HUES64 (cell line): ENCODE measurements at regions not wholly inside any gene's neighbourhood (a gene's known extent, or its start where the extent isn't known, plus 50 kb on each side); places are given as distances from the start of the nearest gene placed in this dataset.

Experiments
- H3K27ac ChIP-seq: 2 replicates; pipeline ENCODE4 v1.7.0; 2013; ENCODE audit warnings: low read depth, low read length, inconsistent platforms
- H3K27me3 ChIP-seq: 2 replicates; pipeline ENCODE4 v1.6.1; 2013; ENCODE audit warnings: mild to moderate bottlenecking, low read length; ENCODE audit not compliant: insufficient read depth
- H3K36me3 ChIP-seq: 2 replicates; pipeline ENCODE4 v1.6.1; 2013; ENCODE audit warnings: mild to moderate bottlenecking, low read length; ENCODE audit not compliant: insufficient read depth
- H3K4me1 ChIP-seq: 2 replicates; pipeline ENCODE4 v1.6.1; 2013; ENCODE audit warnings: mild to moderate bottlenecking, low read length, moderate library complexity; ENCODE audit not compliant: insufficient read depth
- H3K4me3 ChIP-seq: 2 replicates; pipeline ENCODE4 v1.5.1; 2013; ENCODE audit warnings: mild to moderate bottlenecking, low read length, moderate library complexity
- H3K9ac ChIP-seq: 2 replicates; pipeline ENCODE4 v1.6.1; 2013; ENCODE audit warnings: mild to moderate bottlenecking, low read depth, low read length
- H3K9me3 ChIP-seq: 2 replicates; pipeline ENCODE4 v1.6.1; 2013; ENCODE audit warnings: low read depth, low read length; ENCODE audit not compliant: insufficient read depth
- WGBS: fragments of 150-250, 120-280 bp; methylation state at CpG from one replicate; pipeline ENCODE4 v1.1.7; 2013; ENCODE audit warnings: missing lambda C conversion rate; 5-methylcytosine and 5-hydroxymethylcytosine counted together

GRCh38 chr5:176152191-176152929 is 85.9 kb upstream of the SIMC1 start:
- H3K36me3 ChIP-seq, result no peaks in the 10 kb centered on the region
- H3K9me3 ChIP-seq, result no peaks in the 10 kb centered on the region
- no peak overlapping the region for H3K4me3 ChIP-seq
- H3K27me3 ChIP-seq, result no peaks in the 10 kb centered on the region
- no peak overlapping the region for H3K27ac ChIP-seq
- WGBS, result 26% methylated on average over 13 of the region's 13 CpGs
- peaks cover 19% of the 10 kb centered on the region for H3K4me1 ChIP-seq
- no peak overlapping the region; the same call in 1 of the 2 replicates for H3K9ac ChIP-seq

- Histone ChIP-seq H3K27ac (no peak overlapping the region), H3K27me3 (no peaks in the 10 kb centered on the region), H3K9me3 (no peaks in the 10 kb centered on the region), H3K4me1 (peaks cover 19% of the 10 kb centered on the region), H3K36me3 (no peaks in the 10 kb centered on the region), H3K4me3 (no peak overlapping the region), H3K9ac (no peak overlapping the region; the same call in 1 of the 2 replicates)
- 64% methylated on average over 3 of the region's 3 CpGs for WGBS
Measured at GRCh38 chr5:176152930-176153311, 85.3 kb upstream of the SIMC1 start.

GRCh38 chr5:176153741-176154140 is 84.5 kb upstream of the SIMC1 start:
- 64% methylated on average over 10 of the region's 10 CpGs for WGBS
- Histone ChIP-seq H3K27ac (no peak overlapping the region), H3K4me1 (peaks cover 19% of the 10 kb centered on the region), H3K36me3 (no peaks in the 10 kb centered on the region), H3K9me3 (no peaks in the 10 kb centered on the region), H3K27me3 (no peaks in the 10 kb centered on the region), H3K4me3 (no peak overlapping the region), H3K9ac (no peak overlapping the region)

- Histone ChIP-seq H3K9me3 (no peaks in the 10 kb centered on the region), H3K27me3 (no peaks in the 10 kb centered on the region), H3K4me1 (peaks cover 19% of the 10 kb centered on the region), H3K4me3 (no peak overlapping the region), H3K36me3 (no peaks in the 10 kb centered on the region), H3K9ac (no peak overlapping the region), H3K27ac (no peak overlapping the region)
- 94% methylated on average over 11 of the region's 11 CpGs for WGBS
Measured at GRCh38 chr5:176154821-176155220, 83.4 kb upstream of the SIMC1 start.

DNA sequence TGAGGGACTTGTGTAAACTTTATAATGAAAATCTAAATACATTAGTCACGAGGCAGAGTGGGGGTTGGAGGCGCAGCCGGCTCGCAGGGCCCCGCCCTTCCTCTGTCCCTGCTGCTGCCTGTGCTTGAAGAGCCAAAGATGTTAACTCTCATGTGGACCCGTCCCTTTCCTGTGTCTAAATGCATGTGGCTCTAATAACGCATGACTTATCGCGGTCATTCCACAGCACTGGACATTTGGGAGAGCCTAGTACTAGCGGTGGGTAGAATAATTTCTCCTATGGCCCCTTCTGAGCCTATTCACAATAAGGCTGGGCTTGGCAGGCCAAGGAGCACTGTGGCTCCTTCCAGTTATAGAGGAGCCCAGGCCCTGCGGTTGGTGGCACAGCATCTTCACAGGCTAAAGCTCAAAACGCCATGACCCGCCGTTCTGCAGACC is 82.3 kb upstream of the SIMC1 start:
- WGBS, result 88% methylated on average over 14 of the region's 14 CpGs
- Histone ChIP-seq H3K4me1 (peaks cover 19% of the 10 kb centered on the region), H3K9me3 (no peaks in the 10 kb centered on the region), H3K27ac (no peak overlapping the region), H3K9ac (no peak overlapping the region), H3K4me3 (no peak overlapping the region), H3K27me3 (no peaks in the 10 kb centered on the region), H3K36me3 (no peaks in the 10 kb centered on the region)

DNA sequence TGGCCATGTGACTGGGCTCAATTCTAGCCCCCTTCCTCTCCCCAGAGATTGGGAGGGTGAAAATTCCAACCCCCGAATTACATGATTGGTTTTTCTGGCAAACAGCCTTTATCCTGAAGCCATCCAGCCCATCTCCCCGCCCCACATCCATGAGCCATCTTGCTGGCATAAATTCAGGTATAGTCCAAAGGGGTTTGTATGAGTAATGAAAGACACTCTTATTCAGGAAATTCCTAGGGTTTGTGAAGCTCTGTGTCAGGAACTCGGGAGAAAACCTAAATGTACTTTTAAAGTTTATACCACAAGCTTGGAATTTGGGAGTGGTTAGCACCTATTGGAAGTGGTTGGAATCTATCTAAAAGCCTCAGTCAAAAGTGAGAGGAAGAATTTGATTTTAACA is 80.6 kb upstream of the SIMC1 start:
- Histone ChIP-seq H3K9me3 (no peaks in the 10 kb centered on the region), H3K4me3 (no peak overlapping the region), H3K4me1 (peaks cover 11% of the 10 kb centered on the region), H3K27ac (no peak overlapping the region), H3K27me3 (no peaks in the 10 kb centered on the region), H3K9ac (no peak overlapping the region), H3K36me3 (no peaks in the 10 kb centered on the region)
- 96% methylated on average over 3 of the region's 3 CpGs for WGBS

DNA sequence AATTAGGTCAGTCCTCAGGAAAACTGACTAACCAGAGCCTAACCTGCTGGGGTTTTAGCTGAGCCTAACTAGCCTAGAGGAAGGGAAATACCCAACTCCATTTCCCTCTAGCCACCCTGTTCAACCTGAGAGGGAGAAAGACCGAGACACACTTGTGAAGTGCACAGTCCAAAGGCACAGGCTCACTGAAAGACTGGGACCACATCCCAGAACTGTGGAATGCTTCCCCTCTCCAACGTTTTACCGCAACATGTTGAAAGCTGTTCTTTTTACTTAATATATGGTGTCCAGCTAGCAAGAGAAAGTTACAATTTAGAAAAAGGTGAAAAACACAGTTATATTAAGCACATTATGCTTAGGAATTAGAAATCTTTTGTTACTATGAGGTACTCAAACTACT is 76.8 kb upstream of the SIMC1 start:
- Histone ChIP-seq H3K4me3 (no peak overlapping the region), H3K27ac (no peak overlapping the region), H3K9me3 (no peaks in the 10 kb centered on the region), H3K4me1 (peaks cover 8% of the 10 kb centered on the region), H3K27me3 (no peaks in the 10 kb centered on the region), H3K36me3 (no peaks in the 10 kb centered on the region), H3K9ac (no peak overlapping the region)
- 91% methylated on average over 2 of the region's 3 CpGs for WGBS

DNA sequence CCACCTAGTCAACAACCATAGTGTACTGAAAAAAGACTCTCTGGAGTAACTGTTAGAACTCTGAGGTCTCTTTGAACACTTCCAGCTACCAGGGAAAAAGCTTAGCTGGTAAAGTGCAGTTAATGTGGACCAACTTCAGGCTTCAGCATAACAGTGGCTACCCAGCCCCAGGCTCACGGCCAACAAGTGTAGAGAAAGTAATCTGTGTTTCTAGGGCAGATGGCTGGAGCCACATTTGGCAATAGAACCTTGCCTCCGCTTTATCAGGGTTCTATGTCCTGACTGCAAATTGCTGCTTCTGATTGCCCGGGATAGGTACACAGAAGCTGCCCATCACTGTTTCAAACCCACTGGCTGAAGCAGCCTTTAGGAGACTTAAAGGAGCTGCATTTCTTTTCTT is 76.0 kb upstream of the SIMC1 start:
- no peak overlapping the region for H3K27ac ChIP-seq
- WGBS, result 84% methylated on average over 3 of the region's 3 CpGs
- no peak overlapping the region for H3K4me3 ChIP-seq
- H3K4me1 ChIP-seq, result peaks cover 8% of the 10 kb centered on the region
- H3K9me3 ChIP-seq, result no peaks in the 10 kb centered on the region
- no peaks in the 10 kb centered on the region for H3K36me3 ChIP-seq
- no peak overlapping the region for H3K9ac ChIP-seq
- H3K27me3 ChIP-seq, result no peaks in the 10 kb centered on the region

- H3K36me3 ChIP-seq, result no peaks in the 10 kb centered on the region
- no peak overlapping the region for H3K27ac ChIP-seq
- peaks cover 8% of the 10 kb centered on the region for H3K4me1 ChIP-seq
- no CpG with 5 or more reads among the region's 4 CpGs for WGBS
- no peaks in the 10 kb centered on the region for H3K9me3 ChIP-seq
- no peak overlapping the region for H3K9ac ChIP-seq
- H3K4me3 ChIP-seq, result no peak overlapping the region
- no peaks in the 10 kb centered on the region for H3K27me3 ChIP-seq
Measured at GRCh38 chr5:176162888-176163287, 75.3 kb upstream of the SIMC1 start.

GRCh38 chr5:176166427-176166826 is 71.8 kb upstream of the SIMC1 start:
- H3K27ac ChIP-seq, result no peak overlapping the region
- H3K4me1 ChIP-seq, result peaks cover 17% of the 10 kb centered on the region
- no peaks in the 10 kb centered on the region for H3K9me3 ChIP-seq
- no peaks in the 10 kb centered on the region for H3K36me3 ChIP-seq
- H3K27me3 ChIP-seq, result peaks cover 17% of the 10 kb centered on the region; the same call in 1 of the 2 replicates
- H3K4me3 ChIP-seq, result no peak overlapping the region
- no peak overlapping the region for H3K9ac ChIP-seq
- WGBS, result 82% methylated on average over 3 of the region's 4 CpGs

DNA sequence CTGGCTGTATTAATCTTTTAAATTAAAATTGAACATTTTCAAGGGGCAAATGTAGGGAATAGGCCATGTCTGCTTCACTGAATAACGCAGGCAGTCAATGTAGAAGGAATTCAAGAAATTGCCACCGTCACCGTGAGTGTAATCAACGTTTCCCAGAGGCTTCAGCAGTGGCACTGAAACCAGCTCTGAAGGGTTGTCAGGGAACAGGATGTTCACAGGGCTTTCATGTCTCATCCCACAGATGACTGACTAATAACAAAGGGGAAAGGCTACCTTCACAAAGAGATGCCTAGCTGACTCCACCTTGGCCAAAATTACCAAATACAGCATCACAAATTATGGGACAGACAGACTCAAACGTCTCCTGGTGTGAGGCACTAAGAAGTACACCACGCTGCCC is 70.4 kb upstream of the SIMC1 start:
- H3K27me3 ChIP-seq, result peaks cover 17% of the 10 kb centered on the region; the same call in 1 of the 2 replicates
- no peak overlapping the region for H3K27ac ChIP-seq
- no peaks in the 10 kb centered on the region for H3K36me3 ChIP-seq
- no peaks in the 10 kb centered on the region for H3K9me3 ChIP-seq
- no peak overlapping the region for H3K9ac ChIP-seq
- H3K4me3 ChIP-seq, result no peak overlapping the region
- H3K4me1 ChIP-seq, result peaks cover 11% of the 10 kb centered on the region
- WGBS, result 50% methylated on average over 6 of the region's 6 CpGs
